BE2C (cell line): ENCODE measurements at regions not wholly inside any gene's neighbourhood (a gene's known extent, or its start where the extent isn't known, plus 50 kb on each side); places are given as distances from the start of the nearest gene placed in this dataset.
A peak's percentile ranks its signal among the peaks of the same experiment; 100 is the strongest.

ENCODE experiments used
- DNase-seq: peaks from one replicate; pipeline ENCODE4 v3.0.0-alpha.2; 2020
- H3K27me3 ChIP-seq: fragments of 250-450 bp; sonication (Bioruptor Pico); 2 replicates; pipeline ENCODE4 v1.5.1; 2020; ENCODE audit warnings: mild to moderate bottlenecking
- H3K36me3 ChIP-seq: fragments of 250-450 bp; sonication (Bioruptor Pico); 2 replicates; pipeline ENCODE4 v1.5.1; 2020; ENCODE audit warnings: mild to moderate bottlenecking
- H3K4me1 ChIP-seq: fragments of 250-450 bp; sonication (Bioruptor Pico); 2 replicates; pipeline ENCODE4 v1.5.1; 2020
- H3K4me3 ChIP-seq: 2 replicates; pipeline ENCODE4 v1.5.1; 2011; ENCODE audit warnings: low read depth, low read length
- H3K9me3 ChIP-seq: fragments of 250-450 bp; sonication (Bioruptor Pico); 2 replicates; pipeline ENCODE4 v1.5.1; 2020
- CTCF ChIP-seq: IDR thresholded peaks from 2 replicates; pipeline ENCODE4 v1.5.1; 2012; ENCODE audit warnings: mild to moderate bottlenecking, low read depth, low read length

GRCh38 chr16:31700530-31701388 lies 172.8 kb upstream of the ZNF267 start:
- Histone ChIP-seq H3K27me3 (no peaks in the 10 kb centered on the region), H3K9me3 (no peaks in the 10 kb centered on the region), H3K36me3 (peaks cover 22% of the 10 kb centered on the region), H3K4me1 (no peaks in the 10 kb centered on the region), H3K4me3 (peak overlapping the region; percentile 98)
- peak; percentile 18; the same call in 1 of the 2 replicates for TF ChIP-seq CTCF
- no peak for DNase-seq

- Histone ChIP-seq H3K4me3 (no peak overlapping the region; the same call in 1 of the 2 replicates), H3K9me3 (no peaks in the 10 kb centered on the region), H3K4me1 (no peaks in the 10 kb centered on the region), H3K36me3 (peaks cover 29% of the 10 kb centered on the region), H3K27me3 (no peaks in the 10 kb centered on the region)
- DNase-seq = no peak
- TF ChIP-seq CTCF = no peak
Observed at GRCh38 chr16:31701734-31702133, 171.9 kb upstream of the ZNF267 start.

GRCh38 chr16:31702796-31703195 lies 170.8 kb upstream of the ZNF267 start:
- H3K4me3 ChIP-seq = no peak overlapping the region
- no peaks in the 10 kb centered on the region for H3K9me3 ChIP-seq
- DNase-seq = no peak
- H3K27me3 ChIP-seq = no peaks in the 10 kb centered on the region
- peaks cover 34% of the 10 kb centered on the region for H3K36me3 ChIP-seq
- no peaks in the 10 kb centered on the region for H3K4me1 ChIP-seq
- no peak for TF ChIP-seq CTCF

- DNase-seq = no peak
- H3K4me1 ChIP-seq = no peaks in the 10 kb centered on the region
- no peaks in the 10 kb centered on the region for H3K27me3 ChIP-seq
- no peak for TF ChIP-seq CTCF
- no peaks in the 10 kb centered on the region for H3K9me3 ChIP-seq
- H3K4me3 ChIP-seq = no peak overlapping the region
- peaks cover 41% of the 10 kb centered on the region for H3K36me3 ChIP-seq
Observed at GRCh38 chr16:31703526-31704128, 170.0 kb upstream of the ZNF267 start.

- Histone ChIP-seq H3K4me3 (no peak overlapping the region), H3K4me1 (no peaks in the 10 kb centered on the region), H3K27me3 (no peaks in the 10 kb centered on the region), H3K9me3 (no peaks in the 10 kb centered on the region), H3K36me3 (peaks cover 41% of the 10 kb centered on the region)
- no peak for DNase-seq
- no peak for TF ChIP-seq CTCF
Observed at GRCh38 chr16:31704138-31704537, 169.5 kb upstream of the ZNF267 start.

GRCh38 chr16:31705371-31705770 lies 168.2 kb upstream of the ZNF267 start:
- H3K9me3 ChIP-seq = no peaks in the 10 kb centered on the region
- H3K36me3 ChIP-seq = peaks cover 41% of the 10 kb centered on the region
- no peaks in the 10 kb centered on the region for H3K27me3 ChIP-seq
- no peak for TF ChIP-seq CTCF
- no peaks in the 10 kb centered on the region for H3K4me1 ChIP-seq
- no peak for DNase-seq
- no peak overlapping the region for H3K4me3 ChIP-seq
